Stimulated activated CD8-positive, alpha-beta memory T cell treated with anti-CD3 and anti-CD28 coated beads, Interleukin-4, amount 100 ng/mL, for 4 hours (primary cell): ENCODE measurements at regions not wholly inside any gene's neighbourhood (a gene's known extent, or its start where the extent isn't known, plus 50 kb on each side); places are given as distances from the start of the nearest gene placed in this dataset.

ENCODE experiments used
- DNase-seq, 2 donors: peaks; one replicate each; pipeline ENCODE4 v3.0.0-alpha.2; 2020; ENCODE audit warnings: low read depth in 2 of 2, low spot score in 1 of 2

DNA sequence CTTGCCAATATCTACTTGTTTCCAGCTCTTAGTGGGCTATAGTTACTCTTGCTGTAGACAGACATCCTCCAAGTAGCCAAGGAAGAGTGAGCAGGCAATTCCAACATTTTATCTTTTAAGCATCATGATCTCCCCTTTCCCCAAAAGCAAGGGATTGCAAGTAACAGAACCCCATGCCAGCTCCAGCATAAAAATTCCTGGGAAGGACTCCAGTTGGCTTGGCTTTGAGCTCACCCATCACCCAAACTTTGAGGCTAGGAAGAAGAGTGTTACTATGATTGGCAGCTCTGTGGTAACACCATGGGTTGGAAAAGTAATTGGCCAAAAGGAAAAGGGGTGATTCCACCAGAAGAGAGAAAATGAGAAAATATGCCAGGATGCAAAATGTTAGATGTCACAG lies 1086.4 kb upstream of the RBFOX1 start:
- DNase-seq, result no peak

DNA sequence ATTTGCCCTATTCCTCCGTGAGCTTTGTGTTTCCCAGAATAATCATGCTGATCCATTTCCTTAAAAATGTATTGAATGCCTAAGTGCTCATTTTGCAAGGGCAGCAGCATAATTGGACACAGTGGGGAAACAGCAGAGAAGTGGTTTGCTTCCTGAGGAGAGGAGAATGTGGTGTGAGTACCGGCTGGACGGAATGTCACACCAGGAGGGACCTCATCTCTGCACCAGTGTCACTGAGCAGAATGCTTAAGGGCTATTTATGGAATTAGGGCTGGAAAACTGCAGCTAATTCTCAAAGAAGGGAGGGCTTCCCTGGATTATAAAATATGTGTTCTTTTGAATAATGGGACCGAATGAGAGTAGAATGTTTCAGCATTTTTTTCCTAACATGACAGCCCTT lies 1100.6 kb upstream of the RBFOX1 start:
- DNase-seq, result no peak

DNA sequence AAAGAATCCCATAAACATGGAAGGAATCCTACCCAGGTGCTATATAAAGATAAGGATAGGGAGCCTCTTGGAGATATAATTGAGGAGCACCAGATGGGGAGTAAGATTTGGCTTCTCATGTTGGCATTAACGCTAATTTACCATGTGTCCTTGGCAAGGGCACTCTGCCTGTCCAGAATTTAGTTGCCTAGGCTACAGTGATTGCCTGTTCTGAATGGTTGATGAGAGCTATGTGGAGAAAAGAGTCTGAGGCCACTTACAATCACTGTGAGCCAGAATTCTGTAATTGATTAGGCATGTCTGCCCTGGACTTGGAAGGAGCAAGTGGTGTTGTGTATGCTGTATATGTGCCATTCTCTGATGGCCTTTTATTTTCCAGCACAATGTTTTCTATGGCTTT lies 1101.2 kb upstream of the RBFOX1 start:
- DNase-seq, result no peak

DNA sequence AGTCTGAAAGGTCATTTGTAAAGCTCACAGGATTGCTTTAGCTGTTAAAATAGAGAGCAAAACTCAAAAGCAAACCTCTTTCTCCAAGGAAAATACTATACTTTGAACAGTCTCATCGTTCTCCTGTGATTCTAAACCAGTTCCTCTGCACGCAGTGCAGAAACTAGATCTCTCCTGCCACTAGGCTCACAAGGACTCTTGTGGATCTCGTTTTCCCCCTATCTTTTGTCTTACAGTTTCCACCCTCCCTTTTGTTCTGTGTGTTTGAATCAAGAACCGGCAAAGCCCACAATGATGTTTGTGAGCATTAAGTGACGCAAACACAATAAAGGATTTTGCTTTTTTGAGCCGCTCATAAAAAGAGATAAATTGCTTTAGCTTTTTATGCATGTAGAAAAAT lies 1103.5 kb upstream of the RBFOX1 start:
- no peak for DNase-seq

DNA sequence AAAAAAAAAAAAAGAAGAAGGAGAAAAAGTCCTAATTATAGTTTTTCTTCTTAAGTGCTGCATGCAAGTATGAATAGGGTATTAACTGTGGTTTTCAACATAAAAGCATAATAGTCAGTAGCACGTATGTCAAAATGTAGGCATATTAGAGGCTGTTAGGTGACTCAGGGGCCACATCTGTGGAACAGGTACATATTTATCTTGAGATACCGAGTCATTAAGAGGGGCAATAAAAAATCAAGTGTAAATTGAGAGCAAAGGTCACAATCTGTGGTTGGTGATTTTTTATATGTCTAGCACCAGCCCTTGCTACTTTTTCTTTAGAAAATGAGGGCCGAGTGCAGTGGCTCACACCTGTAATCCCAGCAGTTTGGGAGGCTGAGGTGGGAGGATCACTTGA lies 1113.8 kb upstream of the RBFOX1 start:
- no peak for DNase-seq

DNA sequence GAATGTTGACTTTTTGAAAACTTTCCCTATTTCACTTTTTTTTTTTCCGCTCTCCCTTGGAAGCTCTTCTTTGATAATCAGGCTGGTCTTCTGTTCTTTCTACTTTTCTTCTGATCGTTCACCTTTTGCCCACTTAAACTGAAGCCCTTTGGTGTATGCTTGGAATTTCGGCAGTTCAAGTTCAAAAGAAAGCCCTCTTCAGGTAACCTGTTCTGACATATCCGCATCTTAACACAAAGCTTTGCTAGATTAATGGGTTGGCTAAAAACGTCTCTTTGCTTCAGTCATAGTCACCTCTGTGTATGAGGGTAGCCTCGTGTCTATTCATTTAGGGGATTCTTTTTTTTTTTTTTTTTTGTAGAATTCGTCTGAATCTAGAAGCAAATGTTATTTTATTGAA lies 1115.8 kb upstream of the RBFOX1 start:
- no peak for DNase-seq

DNA sequence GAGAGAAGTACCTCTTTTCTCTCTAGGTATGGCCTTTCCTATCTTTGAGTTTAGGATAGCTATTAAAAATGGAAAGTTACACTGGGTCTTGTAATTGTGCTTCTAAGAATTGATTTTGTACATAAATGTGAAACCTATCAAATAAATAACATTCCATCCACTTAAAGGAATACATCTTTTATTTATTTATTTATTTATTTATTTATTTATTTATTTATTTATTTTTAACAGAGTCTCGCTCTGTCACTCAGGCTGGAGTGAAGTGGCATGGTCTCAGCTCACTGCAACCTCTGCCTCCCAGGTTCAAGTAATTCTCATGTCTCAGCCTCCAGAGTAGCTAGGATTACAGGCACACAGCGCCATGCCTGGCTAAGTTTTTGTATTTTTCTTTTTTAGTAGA lies 1114.0 kb upstream of the EEF2KMT start:
- DNase-seq, result no peak

DNA sequence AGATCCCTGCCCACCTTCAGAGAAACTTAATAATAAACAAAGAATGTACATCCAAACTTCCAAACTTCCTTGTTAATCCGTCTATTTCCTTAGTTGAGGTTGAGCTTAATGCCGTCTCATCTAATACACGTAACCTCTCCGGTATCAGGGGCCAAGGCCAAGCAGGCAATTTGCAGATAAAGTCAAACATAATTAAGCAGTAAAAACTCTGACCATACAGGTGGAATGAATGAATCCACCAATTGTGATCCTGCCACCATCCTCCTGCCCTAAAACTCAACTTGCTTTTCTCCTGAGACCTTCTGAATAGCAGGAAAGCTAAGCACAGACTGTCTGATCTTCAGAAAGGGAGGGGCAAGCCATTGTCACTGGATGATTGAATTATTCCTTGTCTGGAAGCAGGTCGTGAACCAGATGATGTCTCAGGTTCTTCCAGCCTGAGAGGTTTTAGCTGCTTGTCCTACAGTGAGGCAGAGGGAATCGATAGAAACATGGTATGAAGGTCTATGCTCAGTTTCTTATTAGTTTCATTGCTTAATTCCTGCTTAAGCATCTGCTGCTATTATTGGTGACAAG lies 1111.8 kb upstream of the EEF2KMT start:
- DNase-seq, result no peak

DNA sequence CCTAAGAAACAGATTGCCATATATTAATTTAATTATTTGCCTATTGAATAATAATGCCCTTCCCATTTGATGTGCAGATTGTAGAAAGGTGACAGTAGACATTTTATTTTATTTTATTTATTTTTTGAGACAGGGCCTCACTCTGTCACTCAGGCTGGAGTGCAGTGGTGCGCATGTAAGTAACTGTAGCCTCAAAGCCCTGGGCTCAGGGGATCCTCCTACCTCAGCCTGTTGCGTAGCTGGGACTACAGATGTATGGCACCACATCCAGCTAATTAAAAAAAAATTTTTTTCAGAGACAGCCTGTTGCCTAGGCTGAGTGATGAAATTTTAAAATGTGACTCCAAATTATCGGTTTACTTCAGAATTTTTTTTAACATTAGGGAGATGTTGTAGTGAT lies 1110.0 kb upstream of the EEF2KMT start:
- DNase-seq, result no peak

DNA sequence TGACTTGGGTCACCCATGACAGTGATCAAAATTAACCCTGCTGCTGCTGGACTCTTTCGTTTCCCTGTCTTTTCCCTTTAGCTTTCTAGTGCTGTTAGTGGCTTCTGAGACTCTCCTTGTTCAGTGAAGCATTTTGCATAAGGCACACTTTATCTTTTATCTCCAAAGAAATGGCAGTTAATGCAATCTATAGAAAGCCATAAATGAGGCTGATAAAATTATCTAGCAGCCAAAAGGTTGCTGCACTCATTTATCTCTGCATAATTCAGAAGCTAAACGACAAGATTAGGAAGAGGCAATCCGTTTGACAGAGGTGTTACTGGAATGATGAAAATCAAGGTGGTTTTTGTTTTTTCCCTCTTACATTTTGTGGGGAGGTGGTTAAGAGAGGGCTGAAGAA lies 1109.5 kb upstream of the EEF2KMT start:
- DNase-seq, result no peak

DNA sequence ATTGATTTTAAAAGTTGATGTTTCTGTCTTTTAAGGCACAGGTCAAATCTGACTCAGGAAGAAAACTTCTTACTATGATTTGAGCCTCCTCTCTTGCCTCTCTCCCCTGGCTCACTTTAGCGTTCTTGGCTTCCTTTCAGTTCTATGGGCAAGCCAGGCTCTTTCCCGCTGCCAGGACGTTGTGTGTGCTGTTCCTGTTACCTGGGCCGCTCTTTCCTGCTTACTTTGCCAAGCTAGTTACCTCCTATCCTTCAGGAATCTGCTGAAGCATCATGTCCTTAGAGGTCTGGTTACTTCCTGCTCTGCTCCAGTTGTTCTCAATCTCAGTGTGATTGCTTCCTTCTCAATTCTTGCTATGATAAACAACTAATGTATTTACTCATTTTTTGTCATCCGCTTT lies 1108.5 kb upstream of the EEF2KMT start:
- DNase-seq, result no peak

DNA sequence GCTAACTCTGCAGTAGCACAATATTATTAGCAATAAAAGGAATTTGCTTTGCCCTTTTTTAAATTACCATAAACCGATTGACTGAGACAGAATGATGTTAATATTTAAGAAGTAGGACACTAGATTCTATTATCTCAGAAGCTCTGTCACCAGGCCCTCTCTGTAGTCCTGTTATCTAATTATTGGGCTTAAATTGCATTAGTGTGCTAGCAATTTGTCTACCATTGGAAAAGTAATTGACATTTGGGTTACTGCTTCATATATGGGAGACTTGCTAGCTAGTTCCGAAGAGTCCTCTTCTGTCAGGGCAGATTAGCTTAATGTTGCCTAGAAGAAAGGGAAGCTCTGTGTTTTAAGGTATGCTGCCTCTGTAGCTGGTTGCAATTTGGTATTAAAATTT lies 1107.3 kb upstream of the EEF2KMT start:
- DNase-seq, result no peak

DNA sequence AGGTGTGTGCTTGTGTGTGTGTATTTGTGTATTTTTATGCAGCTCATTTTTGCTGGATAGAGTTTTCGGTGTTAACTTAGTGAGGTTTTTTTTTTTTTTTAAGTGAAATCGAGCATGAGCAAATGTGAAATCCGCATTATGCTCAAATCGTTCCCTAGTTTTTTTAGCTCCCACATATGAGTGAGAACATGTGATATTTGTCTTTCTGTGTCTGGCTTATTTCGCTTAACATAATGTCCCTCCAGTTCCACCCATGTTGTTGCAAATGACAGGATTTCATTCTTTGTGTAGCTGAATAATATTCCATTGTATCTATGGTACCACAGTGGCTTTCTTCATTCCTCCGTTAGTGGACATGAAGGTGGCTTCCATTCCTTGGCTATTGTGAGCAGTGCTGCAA lies 1103.3 kb upstream of the EEF2KMT start:
- DNase-seq, result no peak

DNA sequence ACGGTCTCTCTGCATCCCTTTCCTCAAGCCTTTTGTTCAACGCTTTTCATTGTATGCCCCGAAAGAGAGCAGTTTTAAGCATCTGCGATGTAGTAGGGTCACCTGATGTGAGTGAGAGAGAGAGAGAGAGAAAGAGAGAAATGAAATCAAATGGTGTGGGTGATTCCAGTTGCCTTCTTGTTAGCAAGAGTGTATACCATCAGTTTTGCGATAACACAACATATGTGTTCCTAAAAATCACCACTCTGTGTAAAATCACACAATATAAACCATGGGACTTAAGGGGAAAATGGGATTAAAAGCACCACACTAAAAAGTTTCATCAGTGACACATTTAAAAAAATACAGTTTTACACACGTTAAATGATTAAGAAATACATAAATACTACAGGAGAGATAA lies 1102.7 kb upstream of the EEF2KMT start:
- DNase-seq, result no peak

DNA sequence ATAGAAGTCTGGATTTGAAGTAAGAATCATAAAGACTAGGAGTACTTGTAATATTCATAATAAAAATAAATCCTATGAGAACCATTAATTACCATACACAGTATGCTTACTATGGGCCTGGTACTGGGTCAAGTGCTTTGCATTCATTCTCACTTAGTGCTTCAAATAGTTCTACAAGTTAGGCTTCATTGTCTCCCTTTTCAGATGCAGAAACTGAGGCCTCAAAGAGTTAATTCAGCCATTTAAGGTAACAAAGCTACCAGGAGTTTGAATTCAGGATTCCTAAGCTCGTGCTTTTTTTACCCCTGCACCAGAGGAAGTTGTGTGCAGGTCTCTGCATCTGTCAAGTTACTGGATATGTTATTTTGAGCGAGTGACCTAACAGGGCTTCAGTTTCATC lies 1098.4 kb upstream of the EEF2KMT start:
- no peak for DNase-seq

DNA sequence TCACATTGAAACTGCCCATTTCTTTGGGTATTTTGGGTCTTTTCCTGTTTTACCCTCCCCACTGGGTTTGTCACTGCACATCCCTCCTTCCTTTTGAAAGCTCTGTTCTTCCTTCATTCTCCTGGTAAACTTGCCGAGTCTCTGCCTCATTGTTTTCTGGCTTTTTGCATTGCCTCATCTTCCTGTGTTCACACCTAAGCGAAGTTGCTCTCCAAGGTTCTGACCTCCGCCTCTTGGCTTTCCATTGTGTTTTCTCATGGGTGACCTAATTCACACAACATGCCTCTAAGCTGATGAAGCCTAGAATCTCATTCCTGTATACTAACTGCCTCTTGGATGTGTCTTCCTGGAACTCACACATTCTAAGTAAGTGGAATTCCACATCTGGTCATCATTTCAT lies 1096.1 kb upstream of the EEF2KMT start:
- no peak for DNase-seq

DNA sequence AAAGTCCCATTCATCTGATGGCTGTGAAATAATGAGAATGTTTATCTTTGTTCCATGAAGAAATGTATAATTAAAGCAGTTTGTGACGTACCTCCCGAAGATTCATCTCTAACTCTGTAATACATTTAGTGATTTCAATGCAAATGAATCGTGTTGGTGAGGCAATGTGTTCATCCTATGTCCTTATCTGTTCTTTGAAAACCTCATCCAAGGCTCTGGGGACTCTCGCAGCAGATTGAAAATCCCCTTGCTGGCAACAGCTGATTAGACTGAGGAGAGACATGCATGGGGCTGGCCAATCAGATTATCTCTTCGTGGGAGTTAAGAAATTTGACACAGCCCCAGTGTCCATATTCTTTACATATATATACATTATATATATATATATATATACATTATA lies 1095.4 kb upstream of the EEF2KMT start:
- DNase-seq, result no peak

DNA sequence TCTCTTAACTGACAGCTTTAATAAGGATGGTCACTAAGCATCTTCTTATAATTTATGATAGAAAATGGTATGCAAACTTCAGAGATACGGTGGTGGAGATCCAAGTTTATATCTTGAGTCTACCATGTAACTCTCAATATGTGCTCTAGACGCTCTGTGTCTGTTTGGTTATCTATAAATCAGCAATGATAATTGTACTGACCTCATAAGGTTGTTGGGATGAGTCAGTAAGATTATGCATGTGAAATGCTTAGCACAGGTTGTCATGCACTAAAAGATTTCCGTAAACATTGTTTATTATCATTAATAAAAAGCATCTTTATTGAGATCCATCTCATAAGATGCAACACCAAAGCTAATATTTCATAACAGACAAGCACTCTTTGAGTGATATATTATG lies 1094.9 kb upstream of the EEF2KMT start:
- no peak for DNase-seq

DNA sequence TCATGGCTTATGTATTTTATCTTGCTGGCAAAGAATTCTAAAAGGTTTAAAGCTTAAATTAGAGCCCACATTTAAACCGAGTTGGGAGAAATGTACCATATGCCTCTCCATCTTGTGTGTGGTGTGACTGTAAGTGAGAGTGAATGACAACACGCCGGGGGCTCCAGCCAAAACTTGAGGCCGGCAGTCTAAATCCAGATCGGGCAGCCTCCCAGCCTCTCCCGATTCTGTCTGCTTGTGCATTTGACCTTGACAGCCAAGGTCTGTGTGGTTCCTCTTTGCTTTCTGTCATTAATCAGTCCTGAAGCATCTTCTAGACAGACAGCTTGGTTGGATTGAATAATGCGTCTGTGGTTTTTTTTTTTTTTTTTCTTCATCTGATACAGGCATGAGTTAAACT lies 1093.2 kb upstream of the EEF2KMT start:
- DNase-seq, result no peak

DNA sequence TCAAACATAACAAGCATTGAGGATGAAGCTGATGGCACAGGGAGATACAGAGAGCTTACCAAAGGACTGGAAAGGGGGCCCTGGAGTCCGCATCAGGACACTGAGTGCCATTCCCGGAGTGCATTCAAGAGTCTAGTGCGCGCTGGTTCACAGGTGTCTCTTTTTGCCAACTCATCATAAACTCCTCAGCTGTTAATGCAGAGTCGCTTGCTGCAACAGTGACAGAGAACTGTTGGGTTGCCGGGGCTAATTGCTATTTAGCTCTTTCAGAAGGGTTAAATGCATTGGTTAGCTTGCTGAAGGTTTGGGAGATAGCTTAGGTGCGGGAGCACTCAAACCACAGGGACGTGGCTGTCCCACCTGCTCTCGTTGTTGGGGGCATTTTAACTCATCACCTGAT lies 1091.6 kb upstream of the EEF2KMT start:
- DNase-seq, result no peak

DNA sequence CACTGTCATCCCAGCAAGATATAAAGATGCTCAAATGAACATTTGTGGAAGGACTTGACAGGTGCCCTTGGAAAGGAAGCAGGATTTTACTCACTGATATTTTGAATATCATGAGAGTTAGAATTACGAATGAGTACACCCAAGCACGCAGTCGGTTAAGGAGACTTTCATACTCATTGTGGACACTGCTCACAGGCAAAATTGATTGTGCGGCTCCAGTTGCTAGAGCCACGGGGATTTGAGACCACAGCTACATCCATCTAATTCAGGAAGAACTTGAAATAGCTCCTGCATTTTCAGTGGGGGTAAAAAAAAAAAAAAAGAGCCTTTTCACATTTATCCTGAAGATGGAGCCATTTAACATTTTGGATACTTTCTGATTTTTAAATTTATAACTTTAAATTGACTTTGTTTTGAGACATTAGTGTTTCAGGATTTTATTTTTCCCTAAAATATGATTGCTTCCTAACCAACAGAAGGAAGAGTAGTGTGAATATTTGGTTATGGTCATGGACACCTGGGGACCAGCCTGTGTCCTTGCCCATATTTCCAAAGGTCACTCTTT lies 1080.1 kb upstream of the EEF2KMT start:
- DNase-seq, result no peak

DNA sequence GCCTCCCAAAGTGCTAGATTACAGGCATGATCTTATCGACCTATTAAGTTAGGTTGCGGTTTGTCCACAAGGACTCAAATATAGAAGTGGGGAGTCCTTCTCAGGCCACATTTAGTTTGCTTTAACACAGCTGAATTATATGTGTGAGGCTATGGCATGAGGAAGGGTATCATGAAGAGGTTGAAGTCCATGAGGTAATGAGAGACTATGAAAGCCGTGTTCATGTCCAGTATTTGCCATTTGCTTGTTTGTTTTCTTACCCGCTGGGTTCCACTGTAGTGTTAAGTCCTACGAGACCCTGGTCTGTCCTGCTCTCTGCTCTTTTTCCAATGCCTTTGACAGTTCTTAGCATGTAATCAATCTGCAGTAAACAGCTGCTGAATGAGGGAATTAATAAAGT lies 1072.4 kb upstream of the EEF2KMT start:
- DNase-seq, result no peak

DNA sequence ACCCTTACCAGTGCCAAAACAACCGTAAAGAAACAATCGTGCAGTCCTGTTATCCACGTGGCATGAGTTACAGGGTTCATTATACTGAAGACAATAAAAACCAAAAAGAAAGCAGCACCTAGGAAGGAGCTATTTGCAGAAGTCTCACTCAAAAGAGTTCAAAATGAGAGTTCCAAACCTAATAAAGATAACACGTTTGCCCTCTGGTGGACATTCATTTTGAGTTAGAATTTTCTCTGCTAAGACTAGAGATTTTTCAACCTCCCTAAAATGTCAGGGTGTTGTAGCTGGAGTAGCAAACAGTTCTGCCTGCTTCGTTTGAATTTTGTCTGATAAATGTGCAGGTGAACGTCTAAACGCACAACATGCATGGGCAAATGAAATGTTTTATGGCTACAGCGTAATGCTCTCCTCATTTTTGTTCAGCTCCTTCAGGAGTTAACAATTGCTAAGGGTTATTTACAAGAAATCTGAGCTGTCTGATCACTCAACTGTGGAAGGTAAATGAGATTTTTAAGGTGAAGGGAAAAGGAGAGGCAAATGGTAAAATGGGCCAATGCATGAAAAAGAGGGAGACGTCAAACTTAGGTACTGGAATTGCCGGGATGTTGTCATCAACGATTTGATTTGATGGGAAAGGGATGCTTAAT lies 1067.9 kb upstream of the EEF2KMT start:
- no peak for DNase-seq
